BJ (cell line): ENCODE measurements at regions not wholly inside any gene's neighbourhood (a gene's known extent, or its start where the extent isn't known, plus 50 kb on each side); places are given as distances from the start of the nearest gene placed in this dataset.

Experiments used
- CTCF ChIA-PET: fragments of 350-600 bp; formaldehyde crosslinking; extraction: SDS; loops from one replicate; lab custom pipeline; 2021; ENCODE audit warnings: antibody characterized with exemption, inconsistent platforms; lab: Yijun Ruan, JAX
- POLR2A ChIA-PET: fragments of 300-600 bp; sonication (Branson Sonifier 250); formaldehyde crosslinking; extraction: SDS; loops from one replicate; lab custom pipeline; 2021; ENCODE audit warnings: antibody characterized with exemption; lab: Charles Lee
- DNase-seq: peaks from one replicate; pipeline ENCODE4 v3.0.0-alpha.2; 2011; ENCODE audit warnings: low read depth
- H3K27me3 ChIP-seq: 2 replicates; pipeline ENCODE4 v1.6.0; 2011; ENCODE audit warnings: low read length; ENCODE audit not compliant: control insufficient read depth, insufficient read depth
- H3K36me3 ChIP-seq: 2 replicates; pipeline ENCODE4 v1.5.1; 2011; ENCODE audit warnings: low read length; ENCODE audit not compliant: control insufficient read depth, insufficient read depth
- H3K4me3 ChIP-seq: 2 replicates; pipeline ENCODE4 v1.5.1; 2011; ENCODE audit warnings: low read depth, mild to moderate bottlenecking, control low read depth, low read length
- CTCF ChIP-seq: IDR thresholded peaks from 2 replicates; pipeline ENCODE4 v1.5.1; 2011; ENCODE audit warnings: low read depth, mild to moderate bottlenecking, control low read depth, inconsistent platforms, low read length, moderate library complexity; ENCODE audit not compliant: insufficient read depth

GRCh38 chr20:4524307-4524706, 161.9 kb upstream of the PRNP start:
- Histone ChIP-seq H3K27me3 (no peaks in the 10 kb centered on the region), H3K36me3 (no peaks in the 10 kb centered on the region), H3K4me3 (no peak overlapping the region)
- no peak for TF ChIP-seq CTCF
- ChIA-PET CTCF (interaction anchor here (0.7 to 1.4 kb wide), 2 partner anchors 16 to 234 kb away, joined by 4 to 5 read pairs; no protein-coding TSS in a partner anchor), POLR2A (no interaction called here)
- DNase-seq: no peak

GRCh38 chr20:4522310-4522709, 163.9 kb upstream of the PRNP start:
- CTCF ChIA-PET: interaction anchor here (0.6 kb wide), 1 partner anchor 635 kb away, joined by 3 read pairs; no protein-coding TSS in a partner anchor
- POLR2A ChIA-PET: no interaction called here
- Histone ChIP-seq H3K27me3 (no peaks in the 10 kb centered on the region), H3K36me3 (no peaks in the 10 kb centered on the region), H3K4me3 (no peak overlapping the region)
- DNase-seq: no peak
- TF ChIP-seq CTCF: no peak

DNA sequence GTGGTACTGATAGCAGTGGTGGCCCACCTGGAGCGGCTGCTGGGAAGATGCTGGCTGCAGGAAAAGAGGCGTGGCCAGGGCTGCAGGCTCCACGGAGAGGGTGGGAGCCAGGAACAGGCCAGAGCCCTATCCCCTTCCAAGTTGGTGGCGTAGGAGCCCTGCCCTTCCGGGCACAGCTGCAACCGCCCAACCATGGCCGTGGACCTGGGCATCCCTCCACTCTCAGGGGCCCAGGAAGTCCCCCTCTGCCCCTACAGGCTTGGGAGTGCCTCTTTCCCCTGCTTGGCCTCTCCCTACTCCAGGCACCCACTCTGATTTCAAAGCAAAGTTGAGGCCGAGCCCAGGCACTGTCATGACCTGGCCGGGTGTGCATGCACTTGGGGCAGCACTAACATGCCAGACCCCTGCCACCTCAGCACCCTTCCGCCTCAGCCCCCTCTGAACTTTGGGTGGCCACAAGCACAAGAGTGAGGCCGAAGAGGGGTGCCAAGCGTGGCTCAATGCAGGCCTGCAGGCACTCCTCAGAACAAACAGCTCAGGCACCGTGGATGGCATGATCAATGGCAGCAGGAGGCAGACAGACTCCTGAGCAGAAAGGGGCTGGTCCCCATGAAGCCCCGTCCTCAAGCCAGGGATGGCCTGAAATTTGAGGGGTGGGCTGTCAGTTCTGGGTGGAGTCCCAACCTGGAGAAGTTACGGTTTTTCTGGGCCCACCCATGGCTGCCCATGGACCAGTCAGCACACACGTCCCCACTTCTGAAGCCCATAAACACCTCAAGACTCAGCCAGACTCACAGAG, 164.9 kb upstream of the PRNP start:
- H3K27me3 ChIP-seq: no peaks in the 10 kb centered on the region
- POLR2A ChIA-PET: no interaction called here
- CTCF ChIA-PET: no interaction called here
- DNase-seq: no peak
- no peak overlapping the region for H3K4me3 ChIP-seq
- no peaks in the 10 kb centered on the region for H3K36me3 ChIP-seq
- no peak for TF ChIP-seq CTCF

DNA sequence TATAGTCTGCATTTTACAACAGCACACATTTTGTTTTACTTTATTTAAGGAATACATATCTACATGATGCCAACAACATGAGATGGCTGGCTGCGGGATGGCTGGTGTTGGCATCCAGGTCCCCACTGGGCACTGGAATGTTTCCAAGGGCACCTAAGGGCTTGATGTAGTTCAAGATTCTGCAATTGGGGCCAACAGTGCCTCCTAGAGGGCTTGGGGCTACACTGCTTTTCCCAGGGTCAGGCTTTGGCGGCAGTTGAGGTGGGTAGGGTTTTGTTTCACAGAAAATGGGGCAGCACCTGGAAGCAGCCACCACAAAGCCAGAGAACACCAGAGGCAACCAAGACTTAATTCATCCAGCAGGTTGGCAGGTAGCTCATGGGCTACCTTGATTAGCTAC, 166.7 kb upstream of the PRNP start:
- ChIA-PET POLR2A (no interaction called here), CTCF (interaction anchor here (1.5 kb wide), 1 partner anchor 26 kb away, joined by 5 read pairs; no protein-coding TSS in a partner anchor)
- Histone ChIP-seq H3K27me3 (no peaks in the 10 kb centered on the region), H3K4me3 (no peak overlapping the region), H3K36me3 (no peaks in the 10 kb centered on the region)
- DNase-seq: no peak
- TF ChIP-seq CTCF: peak; percentile 20; the same call in 1 of the 2 replicates

- CTCF ChIA-PET: no interaction called here
- no peaks in the 10 kb centered on the region for H3K36me3 ChIP-seq
- no peak for TF ChIP-seq CTCF
- no peak for DNase-seq
- no peaks in the 10 kb centered on the region for H3K27me3 ChIP-seq
- POLR2A ChIA-PET: no interaction called here
- H3K4me3 ChIP-seq: no peak overlapping the region
Observed at GRCh38 chr20:4516876-4517275, 169.4 kb upstream of the PRNP start.
